ENCODE measurements at regions not wholly inside any gene's neighbourhood (a gene's known extent, or its start where the extent isn't known, plus 50 kb on each side); places are given as distances from the start of the nearest gene placed in this dataset.

GRCh38 chr11:103789952-103790351, 246.5 kb upstream of the DDI1 start:
- DNase-seq (ENCODE audit: low spot score), result no peak
- in situ Hi-C loops (cut with MboI; ENCODE audit: low pct_unique_long_range_greater_than_20kb, low sequenced_read_pairs, unreplicated experiment), result no loop called here

GRCh38 chr11:103792981-103793468, 243.4 kb upstream of the DDI1 start:
- in situ Hi-C loops (cut with MboI; ENCODE audit: low pct_unique_long_range_greater_than_20kb, low sequenced_read_pairs, unreplicated experiment), result no loop called here
- no peak for TF ChIP-seq CTCF (IDR thresholded peaks at IDR 0.05; ENCODE audit: extremely low read depth, insufficient read depth, missing control alignments)
- no peak for DNase-seq (ENCODE audit: low spot score)

More at GRCh38 chr11:103789952-103790351, 246.5 kb upstream of the DDI1 start:
- TF ChIP-seq CTCF (IDR thresholded peaks at IDR 0.05; ENCODE audit: extremely low read depth, insufficient read depth, missing control alignments), result no peak

- TF ChIP-seq CTCF (IDR thresholded peaks at IDR 0.05; ENCODE audit: extremely low read depth, insufficient read depth, missing control alignments), result no peak
- no peak for DNase-seq (ENCODE audit: low spot score)
- in situ Hi-C loops (cut with MboI; ENCODE audit: low pct_unique_long_range_greater_than_20kb, low sequenced_read_pairs, unreplicated experiment), result no loop called here
Observed at GRCh38 chr11:103794262-103794661, 242.2 kb upstream of the DDI1 start.

- in situ Hi-C loops (cut with MboI; ENCODE audit: low pct_unique_long_range_greater_than_20kb, low sequenced_read_pairs, unreplicated experiment), result no loop called here
Observed at GRCh38 chr11:103798026-103798425, 238.4 kb upstream of the DDI1 start.

GRCh38 chr11:103798446-103798845, 238.0 kb upstream of the DDI1 start:
- in situ Hi-C loops (cut with MboI; ENCODE audit: low pct_unique_long_range_greater_than_20kb, low sequenced_read_pairs, unreplicated experiment), result no loop called here
- DNase-seq (ENCODE audit: low spot score), result no peak
- no peak for TF ChIP-seq CTCF (IDR thresholded peaks at IDR 0.05; ENCODE audit: extremely low read depth, insufficient read depth, missing control alignments)

More at GRCh38 chr11:103798026-103798425, 238.4 kb upstream of the DDI1 start:
- DNase-seq (ENCODE audit: low spot score), result no peak
- TF ChIP-seq CTCF (IDR thresholded peaks at IDR 0.05; ENCODE audit: extremely low read depth, insufficient read depth, missing control alignments), result no peak

GRCh38 chr11:103800406-103801114, 235.9 kb upstream of the DDI1 start:
- no peak for TF ChIP-seq CTCF (IDR thresholded peaks at IDR 0.05; ENCODE audit: extremely low read depth, insufficient read depth, missing control alignments)
- no peak for DNase-seq (ENCODE audit: low spot score)
- in situ Hi-C loops (cut with MboI; ENCODE audit: low pct_unique_long_range_greater_than_20kb, low sequenced_read_pairs, unreplicated experiment), result no loop called here
